HG03060 (cell line): ENCODE measurements at regions not wholly inside any gene's neighbourhood (a gene's known extent, or its start where the extent isn't known, plus 50 kb on each side); places are given as distances from the start of the nearest gene placed in this dataset.
"Not testable (repeated sequence)": the region's sequence is repeated elsewhere in the genome, so short reads cannot be mapped to it uniquely, and the experiment has no call there.

Experiments
- ATAC-seq: cut with Tn5 transposase; IDR thresholded peaks from one replicate; pipeline ENCODE4 v1.9.1; 2021; ENCODE audit warnings: low read depth, moderate number of reproducible peaks; ENCODE audit not compliant: unreplicated experiment

DNA sequence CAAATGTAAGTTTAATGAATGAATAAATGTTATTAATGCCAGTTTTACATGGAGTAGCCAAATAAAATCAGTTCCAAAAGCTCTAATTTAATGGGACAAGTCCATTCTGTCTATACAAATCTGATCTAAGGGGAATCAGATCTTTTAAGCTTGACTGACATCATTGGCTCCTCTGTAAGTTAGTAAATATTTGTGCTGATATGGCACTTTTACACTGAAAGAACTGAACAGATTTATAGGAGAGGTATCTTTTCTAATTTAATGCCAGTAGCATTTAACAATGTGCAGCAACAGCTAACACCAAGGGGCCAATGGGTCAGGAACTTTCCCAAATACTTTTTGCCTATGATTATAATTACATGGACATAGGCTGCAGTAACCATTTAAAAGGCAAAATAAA, 832.3 kb downstream of the PCDH17 start:
- no peak for ATAC-seq

DNA sequence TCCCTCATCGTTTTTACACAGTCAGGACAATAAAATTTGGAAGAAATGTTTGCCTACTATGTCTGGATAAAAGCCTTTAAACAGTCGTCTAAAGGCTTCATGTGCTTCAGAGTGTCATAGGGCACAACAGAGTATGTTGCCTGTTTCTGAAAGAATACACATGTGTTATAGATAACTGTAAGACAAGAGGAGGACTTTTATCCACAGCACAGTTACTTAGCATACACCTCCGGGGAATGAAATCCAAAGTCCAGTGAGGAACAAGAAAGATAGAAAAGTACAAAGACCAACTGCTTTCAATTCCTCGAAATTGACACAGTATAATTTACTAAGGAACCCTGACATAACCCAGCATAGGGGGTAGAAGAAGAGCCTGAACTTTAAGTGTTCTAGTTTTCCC, 835.6 kb downstream of the PCDH17 start:
- ATAC-seq: no peak

DNA sequence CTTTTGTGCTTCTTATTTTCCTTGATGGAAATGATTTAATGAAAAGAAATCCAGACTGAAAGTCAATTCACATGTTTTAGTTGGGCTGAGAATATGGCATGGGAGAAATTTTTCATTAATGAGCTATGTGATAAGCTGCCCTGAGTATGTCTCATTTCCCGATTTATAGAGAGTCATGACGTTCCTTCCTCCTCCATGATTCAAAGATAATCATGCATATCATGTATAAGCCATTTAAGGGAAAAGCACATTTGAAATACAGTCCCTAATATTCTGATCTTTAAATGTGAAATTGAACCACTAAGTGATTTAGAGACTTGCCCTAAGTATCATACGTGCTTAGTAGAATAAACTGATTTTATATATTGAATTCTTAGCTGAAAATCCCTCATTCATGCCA, 840.9 kb downstream of the PCDH17 start:
- no peak for ATAC-seq

DNA sequence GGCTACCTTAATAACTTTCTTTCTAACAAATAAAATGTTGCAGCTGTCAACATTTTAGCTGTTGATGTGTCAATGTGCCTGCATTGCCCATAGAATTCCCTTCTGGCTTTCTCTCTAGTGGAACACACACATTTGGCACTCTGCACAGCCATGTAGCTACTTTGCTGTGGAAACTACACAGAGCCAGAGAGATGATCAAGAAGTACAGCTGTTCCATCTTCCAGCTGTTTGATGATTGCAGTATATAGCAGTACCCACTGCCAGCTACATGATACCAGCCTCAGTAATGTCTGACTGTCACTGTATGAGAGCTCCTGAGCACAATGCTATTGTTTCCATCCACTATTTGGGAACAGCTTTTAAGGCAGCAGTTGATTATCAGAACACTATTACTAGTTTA, 843.0 kb downstream of the PCDH17 start:
- ATAC-seq: no peak

DNA sequence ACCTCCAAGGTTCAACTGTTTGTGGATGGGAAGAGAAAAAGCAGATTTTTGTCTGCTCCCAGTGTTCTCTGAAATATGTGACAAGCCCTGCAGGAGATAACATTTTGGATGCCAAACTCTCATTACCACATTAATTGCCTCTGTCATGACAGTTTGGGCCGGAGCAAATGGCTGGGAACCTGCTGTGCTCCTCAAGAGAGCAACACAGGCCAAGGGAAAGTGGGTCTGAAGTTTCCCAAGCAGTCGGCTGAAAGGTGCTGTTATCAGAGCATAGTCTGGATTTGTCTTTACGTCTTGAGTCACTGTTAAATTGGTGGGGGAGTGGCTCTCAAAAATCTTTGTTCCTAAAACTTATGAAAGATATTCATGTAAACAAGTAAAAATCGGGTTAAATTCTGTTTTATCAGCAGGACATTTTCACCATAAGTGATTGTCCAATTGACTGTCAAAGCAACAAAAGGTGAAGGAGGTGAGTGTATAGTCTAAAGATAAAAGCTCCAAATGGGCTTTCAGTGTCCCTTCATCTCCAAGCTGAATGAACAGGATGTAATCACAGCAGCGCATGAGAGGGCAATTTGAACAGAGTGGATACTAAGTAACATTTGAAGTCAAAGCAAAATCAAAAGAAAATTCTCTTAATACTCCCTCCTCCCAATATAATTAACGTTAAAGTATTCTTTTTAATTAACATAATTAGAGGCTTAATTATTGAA, 844.8 kb downstream of the PCDH17 start:
- ATAC-seq: no peak

DNA sequence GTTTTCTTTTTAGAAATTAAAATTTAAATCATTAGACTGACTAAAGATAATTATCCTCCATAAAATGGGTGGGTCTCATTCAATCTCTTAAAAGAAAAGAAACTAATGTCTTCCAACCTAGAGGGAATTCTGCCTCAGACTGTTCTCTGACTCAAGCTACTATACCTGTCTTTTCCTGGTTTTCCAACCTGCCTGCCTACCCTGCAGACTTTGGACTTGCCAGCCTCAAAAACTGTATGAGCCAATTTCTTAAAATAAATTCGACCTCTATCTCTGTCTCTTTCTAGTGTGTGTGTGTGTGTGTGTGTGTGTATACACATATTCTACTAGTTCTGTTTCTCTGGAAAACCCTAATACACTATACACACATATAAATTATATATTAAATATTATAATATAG, 847.3 kb downstream of the PCDH17 start:
- no peak for ATAC-seq

DNA sequence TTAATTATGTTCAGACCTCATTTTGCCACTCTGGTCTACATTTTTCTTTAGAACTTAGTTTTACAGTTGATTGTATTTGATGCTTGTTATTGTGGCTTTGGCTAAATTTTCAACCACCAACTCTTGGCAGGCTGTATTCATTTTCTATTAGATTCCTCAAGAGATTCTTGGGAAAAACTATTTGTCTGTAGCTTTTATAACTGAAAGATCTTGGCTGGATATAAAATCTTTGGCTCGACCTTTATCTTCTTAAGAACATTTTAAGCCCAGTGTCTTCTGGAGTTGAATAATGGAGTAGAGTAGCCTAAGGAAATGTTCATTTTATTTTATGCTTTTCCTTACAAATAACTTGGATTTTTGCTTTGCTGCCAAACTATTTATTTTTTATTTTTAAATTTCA, 848.5 kb downstream of the PCDH17 start:
- ATAC-seq: no peak

DNA sequence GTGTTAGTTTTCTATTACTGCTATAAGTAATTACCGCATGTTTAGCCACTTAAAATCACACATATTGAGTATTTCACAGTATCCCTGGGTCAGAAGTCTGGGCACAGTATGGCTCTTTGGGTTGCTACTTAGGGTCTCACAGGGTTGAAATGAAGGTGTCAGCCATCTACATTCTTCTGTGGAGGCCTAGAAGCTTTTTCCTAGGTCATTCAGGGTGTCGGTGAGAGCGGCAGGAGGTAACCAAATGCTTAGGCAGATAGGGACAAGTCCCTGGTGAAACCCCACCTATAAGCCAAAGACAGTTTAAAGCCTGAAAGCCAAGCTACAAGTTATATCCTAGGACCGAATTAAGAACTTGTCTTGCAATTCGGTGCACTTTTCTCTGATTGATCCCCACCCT, 856.7 kb downstream of the PCDH17 start:
- ATAC-seq: no peak

DNA sequence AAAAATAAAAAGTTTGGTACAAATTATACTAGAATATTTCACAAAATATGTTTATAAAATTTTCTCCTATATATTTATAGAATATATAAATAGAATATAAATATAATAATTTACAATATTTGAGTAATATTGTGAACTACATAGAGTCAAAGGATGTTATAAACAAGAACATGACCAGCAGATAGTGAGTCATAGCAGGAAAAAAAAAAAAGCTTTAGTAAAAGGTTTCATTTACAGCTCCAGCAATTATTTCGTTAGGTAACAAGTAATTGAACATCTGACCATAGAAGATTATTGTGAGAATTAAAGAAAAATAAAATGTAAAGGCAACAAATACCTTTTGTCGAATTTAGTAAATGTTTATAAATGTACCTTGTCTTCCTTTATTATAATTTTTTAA, 864.1 kb downstream of the PCDH17 start:
- ATAC-seq: no peak

DNA sequence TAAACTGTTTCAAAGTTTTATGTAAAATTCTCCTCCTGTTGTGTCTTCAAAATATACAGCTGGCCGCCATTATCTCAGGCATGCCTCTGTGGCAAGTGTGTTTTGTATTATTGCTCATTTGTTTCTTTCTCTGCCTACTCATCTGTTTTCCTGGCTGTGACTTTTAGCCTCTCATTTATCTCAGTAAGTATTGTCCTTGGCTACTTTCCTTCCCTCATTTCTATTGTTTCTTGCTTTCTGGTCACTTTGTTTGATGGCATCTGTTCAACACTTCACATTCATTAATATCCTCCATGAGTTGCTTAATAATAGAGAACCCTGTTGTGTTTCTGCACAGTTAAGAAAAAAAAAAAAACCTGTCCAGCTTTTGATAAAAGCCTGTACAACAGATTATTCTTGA, 869.4 kb downstream of the PCDH17 start:
- no peak for ATAC-seq

DNA sequence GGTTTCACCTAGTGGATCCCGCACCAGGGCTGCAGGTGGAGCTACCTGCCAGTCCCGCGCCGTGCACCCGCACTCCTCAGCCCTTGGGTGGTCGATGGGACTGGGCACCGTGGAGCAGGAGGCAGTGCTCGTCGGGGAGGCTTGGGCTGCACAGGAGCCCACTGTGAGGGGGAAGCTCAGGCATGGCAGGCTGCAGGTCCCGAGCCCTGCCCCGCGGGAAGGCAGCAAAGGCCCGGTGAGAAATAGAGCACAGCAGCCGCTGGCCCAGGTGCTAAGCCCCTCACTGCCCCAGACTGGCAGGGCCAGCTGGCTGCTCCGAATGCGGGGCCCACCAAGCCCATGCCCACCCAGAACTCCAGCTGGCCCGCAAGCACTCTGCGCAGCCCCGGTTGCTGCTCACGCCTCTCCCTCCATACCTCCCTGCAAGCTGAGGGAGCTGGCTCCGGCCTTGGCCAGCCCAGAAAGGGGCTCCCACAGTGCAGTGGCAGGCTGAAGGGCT, 872.7 kb downstream of the PCDH17 start:
- not testable (repeated sequence) for ATAC-seq

DNA sequence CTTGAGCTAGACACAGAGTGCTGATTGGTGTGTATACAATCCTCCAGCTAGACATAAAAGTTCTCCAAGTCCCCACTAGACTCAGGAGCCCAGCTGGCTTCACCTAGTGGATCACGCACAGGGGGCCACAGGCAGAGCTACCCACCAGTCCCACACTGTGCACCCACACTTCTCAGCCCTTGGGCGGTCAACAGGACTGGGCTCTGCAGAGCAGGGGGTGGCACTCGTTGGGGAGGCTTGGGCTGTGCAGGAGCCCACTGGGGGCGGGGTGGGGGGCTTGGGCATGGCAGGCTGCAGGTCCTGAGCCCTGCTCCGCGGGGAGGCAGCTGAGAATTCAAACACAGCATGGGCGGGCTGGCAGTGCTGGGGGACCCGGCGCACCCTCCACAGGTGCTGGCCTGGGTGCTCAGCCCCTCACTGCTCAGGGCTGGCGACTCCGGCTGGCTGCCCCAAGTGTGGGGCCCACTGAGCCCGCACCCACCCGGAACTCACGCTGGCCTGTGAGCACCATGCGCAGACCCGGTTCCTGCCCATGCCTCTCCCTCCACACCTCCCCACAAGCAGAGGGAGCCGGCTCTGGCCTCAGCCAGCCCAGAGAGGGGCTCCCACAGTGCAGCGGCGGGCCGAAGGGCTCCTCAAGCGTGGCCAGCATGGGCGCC, 873.8 kb downstream of the PCDH17 start:
- not testable (repeated sequence) for ATAC-seq

DNA sequence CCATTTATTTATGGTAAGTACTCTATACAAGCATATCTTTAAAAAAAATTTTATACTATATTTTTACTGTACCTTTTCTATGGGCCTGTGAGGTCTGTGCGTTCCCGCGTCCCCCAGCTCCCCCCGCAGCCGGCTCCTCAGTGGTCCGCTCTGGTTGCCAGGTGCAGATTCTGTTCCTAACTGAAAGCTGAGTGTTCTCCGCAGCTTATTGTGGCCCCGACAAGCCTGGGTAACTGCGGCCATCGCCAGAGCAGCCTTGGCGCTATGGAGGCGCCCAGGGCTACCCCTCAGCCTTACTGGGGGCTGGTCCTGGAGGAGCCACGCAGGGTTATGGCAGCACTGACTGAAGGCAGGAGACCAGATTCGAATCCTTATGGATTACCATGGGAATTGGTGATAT, 896.8 kb downstream of the PCDH17 start:
- ATAC-seq: no peak

DNA sequence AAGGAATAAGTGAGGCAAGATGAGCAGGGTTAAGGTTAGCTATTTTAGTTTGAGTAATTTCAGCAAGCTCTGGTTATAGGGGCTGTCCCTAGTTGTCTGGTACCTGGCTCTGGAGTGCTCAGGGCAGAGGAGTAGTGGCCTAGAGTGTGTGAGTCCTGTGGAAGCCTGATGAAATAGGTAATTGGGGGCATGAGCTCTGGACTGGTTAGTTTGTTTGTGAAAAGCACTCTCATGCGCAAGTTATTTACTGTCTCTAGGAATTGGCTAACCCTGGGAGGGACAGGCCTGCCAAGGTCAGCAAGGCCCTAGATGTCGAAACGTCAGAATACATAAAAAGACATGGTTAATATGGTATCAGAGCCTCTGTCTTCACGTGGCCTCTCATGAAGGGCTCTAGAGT, 900.1 kb downstream of the PCDH17 start:
- ATAC-seq: no peak

DNA sequence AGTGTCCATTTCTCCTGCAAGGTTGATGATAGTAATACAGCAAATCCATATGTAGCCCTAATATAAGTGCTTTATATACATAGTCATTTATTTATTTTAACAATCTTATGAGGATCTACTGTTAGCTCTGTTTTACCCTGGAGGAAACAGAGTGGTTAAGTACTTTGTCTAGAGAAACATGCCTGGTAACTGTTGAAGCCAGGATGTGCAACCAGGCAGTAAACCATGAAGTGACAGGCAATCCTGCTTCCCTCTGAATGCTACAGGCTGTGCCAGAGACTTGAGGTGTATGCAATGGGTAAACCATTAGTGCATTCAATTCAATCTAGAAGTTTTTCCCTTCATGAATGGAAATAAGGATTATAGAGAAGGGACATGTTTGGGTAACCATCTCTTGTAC, 911.0 kb downstream of the PCDH17 start:
- no peak for ATAC-seq

DNA sequence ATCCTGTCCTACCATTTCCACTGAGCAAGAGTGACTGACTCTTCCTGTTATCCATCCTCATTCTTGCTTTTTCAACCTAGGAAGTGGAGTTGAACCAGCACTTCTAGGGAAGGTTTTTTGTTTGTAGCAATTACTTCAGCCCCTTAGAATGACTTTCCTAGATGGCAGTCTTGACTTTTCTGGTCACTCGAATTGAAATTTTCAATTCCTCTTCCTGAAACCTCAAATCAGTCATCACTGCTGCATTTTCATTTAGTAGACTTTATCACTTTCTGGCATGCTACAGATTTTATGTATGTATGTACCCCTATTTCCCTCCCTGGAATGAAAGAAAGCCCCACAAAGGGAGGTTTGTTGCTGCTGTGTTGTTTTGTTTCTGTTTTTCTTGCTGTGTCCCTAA, 915.9 kb downstream of the PCDH17 start:
- ATAC-seq: no peak

DNA sequence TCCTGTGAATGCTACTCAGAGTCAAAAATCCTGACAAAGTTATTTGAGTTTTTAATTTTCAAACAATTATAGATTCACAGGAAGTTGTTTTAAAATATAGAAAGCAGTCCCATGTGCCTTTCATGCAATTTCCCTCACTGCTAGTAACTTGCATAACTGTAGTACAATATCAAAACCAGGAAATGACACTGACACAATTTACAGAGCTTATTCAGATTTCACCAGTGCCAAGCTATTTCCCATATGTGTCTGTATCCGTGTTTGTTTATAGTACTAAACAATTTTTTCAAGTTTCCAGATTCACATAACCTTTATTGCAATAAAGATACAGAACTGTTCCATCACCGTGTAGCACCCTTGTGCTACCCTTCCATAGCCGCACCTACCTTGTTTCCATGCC, 934.6 kb downstream of the PCDH17 start:
- no peak for ATAC-seq

DNA sequence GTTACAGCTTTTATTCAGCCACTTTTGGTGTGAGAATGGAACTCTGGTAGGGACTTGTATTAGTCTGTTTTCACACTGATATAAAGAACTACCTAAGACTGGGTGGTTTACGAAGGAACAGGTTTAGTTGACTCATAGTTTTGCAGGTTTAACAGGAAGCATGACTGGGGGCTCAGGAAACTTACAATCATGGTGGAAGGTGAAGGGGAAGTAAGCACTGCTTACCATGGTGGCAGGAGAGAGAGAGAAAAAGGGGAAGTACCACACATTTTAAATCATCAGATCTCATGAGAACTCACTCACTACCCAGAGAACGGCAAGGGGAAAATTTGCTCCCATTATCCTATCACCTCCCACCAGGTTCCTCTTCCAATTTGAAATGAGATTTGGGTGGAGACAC, 942.2 kb downstream of the PCDH17 start:
- ATAC-seq: no peak

DNA sequence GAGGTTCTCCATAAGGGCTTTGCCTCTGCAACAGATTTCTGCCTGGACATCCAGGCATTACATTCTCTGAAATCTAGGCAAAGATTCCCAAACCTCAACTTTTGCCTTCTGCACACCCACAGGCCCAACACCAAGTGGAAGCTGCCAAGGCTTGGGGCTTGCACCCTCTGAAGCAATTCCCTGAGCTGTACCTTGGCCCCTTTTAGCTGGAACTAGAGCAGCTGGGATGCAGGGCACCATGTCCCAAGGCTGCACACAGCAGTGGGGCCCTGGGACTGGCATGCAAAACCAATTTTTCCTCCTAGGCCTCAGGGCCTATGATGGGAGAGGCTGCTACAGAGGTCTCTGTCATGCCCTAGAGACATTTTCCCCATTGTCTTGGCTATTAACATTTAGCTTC, 943.2 kb downstream of the PCDH17 start:
- no peak for ATAC-seq

DNA sequence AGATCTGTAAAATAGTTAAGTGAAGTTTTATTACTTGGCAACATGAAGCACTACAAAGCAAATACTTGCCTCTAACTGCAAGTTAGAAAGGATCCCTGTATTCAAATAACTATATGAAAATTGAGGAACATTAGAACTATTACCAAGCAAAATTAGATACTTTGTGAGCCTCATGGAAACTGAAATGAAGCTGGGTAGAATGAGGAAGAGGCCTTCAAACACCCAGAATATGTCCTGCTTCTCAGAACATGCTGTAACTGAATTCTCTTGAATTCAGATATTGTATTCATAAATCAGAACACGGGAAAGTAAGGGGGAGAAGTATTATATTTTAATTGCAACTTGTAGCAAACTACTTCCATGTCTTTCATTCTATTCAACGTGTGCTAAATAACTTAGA, 947.9 kb downstream of the PCDH17 start:
- no peak for ATAC-seq

DNA sequence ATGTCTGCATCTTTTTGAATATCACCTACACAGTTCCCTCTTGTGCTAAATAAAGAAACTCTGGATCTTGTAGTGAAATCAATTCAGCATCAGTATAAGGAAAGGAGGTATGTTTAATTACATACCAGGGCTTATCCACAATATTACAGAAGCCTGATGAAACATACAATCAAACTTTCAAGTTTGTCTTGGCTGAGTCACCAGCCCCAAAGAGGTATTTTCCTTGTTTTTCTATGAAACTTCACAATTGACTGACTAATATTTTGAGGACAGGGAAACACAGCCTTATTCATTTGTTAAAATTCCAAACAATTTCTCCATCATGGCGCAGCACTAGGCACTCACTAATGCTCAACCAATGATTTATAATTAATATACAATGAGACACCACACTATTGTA, 952.4 kb downstream of the PCDH17 start:
- ATAC-seq: no peak

DNA sequence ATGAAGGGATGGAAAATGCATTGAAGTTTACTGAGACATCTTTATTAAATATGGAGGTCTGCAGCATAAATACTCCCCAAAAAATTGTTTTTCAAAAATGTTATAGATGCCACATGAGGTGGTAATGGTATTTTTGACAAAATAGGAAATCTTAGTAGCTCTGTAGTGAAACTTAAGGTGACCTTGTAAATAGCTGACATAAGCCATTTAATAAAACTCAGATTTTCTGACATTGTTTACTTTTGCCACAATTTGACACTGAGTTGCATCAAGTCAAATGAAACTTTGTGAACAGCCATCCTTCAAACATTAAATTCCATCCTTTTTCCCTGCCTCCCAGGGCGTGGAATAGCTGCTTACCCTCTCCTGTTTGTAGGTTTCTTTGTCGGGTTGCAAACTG, 953.1 kb downstream of the PCDH17 start:
- ATAC-seq: no peak
